ENCODE measurements at regions not wholly inside any gene's neighbourhood (a gene's known extent, or its start where the extent isn't known, plus 50 kb on each side); places are given as distances from the start of the nearest gene placed in this dataset.
A peak's percentile ranks its signal among the peaks of the same experiment; 100 is the strongest.

DNA sequence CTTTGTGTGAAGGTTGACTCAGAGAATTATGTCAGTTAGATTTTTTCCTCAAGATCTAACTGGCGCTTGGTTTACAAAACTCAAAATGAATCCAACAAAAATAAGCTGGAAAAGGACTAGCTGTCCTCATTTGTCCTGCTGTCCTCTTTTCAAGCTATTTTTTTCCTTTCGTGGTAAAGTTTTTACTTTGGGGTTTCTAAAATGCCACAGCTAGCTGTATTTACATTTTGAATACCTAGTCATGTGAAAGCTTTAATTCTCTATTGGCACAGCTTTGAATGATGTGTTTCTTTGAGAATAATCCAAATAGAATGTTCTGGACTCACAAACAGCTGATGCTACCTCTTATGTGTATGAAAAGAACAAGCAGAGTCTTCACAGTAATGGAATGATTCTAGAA, 673.6 kb upstream of the NR5A2 start:
- DNase-seq: no peak

DNA sequence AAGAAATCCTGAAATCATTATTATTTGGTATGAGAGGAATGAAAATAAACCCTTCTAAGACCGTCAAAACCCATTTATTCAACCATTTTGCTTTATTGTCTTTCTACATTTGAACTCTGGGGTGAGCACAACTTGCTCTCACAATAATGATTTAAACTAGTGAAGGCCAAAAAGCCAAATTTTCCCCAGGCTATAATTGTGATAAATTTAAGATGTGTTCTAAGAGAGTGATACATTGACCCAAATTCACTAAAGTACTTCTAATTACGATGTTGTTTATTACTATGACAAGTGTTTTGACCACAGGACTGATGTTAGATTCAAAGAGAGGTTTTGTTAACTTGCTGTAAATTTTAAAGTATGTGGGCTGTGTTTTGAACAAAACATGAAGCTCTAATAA, 670.9 kb upstream of the NR5A2 start:
- DNase-seq: no peak

DNA sequence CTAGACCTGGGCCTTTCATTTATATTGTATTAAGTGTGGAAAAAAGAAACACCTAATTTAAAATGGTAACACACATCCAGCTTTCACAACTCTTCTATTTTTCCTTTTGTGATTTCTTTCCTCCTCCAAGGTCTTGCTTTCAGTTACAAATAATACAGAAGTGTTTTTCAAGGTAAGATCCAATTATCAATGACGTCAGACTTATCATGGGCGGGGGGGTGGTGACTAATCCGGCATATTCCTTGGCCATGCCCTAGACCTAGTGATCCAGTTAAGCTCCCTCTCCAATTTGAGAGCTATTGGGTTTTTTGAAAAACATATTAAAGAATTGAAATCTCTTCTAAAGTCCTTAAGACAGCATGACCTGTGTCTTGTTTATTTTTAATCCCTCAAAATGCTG, 669.9 kb upstream of the NR5A2 start:
- no peak for DNase-seq

DNA sequence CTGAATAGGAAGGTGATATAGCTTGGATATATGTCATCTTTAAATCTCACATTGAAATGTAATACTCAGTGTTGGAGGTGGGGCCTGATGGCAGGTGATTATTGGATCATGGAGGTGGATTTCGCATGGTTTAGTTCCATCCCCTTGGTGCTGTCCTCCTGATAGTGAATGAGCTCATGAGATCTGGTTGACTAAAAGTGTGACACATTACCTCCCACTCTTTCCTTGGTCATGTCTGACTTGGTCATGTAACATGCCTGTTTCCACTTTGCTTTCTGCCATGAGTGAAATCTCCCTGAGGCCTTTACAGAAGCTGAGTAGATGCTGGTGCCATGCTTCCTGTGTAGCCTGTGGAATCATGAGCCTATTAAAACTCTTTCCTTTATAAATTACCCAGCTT, 664.5 kb upstream of the NR5A2 start:
- DNase-seq: no peak

DNA sequence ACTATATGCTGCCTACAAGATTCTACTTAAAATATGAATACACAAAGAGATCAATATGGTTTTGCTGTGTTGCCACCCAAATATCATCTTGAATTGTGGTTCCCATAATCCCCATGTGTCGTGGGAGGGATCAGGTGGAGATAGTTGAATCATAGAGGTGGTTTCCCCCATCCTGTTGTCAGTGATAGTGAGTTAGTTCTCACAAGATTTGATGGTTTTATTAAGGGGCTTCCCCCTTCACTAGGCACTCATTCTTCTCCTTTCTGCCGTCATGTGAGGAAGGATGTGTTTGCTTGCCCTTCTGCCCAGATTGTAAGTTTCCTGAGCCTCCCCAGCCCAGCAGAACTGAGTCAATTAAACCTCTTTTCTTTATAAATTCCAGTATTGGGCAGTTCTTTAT, 654.4 kb upstream of the NR5A2 start:
- no peak for DNase-seq

DNA sequence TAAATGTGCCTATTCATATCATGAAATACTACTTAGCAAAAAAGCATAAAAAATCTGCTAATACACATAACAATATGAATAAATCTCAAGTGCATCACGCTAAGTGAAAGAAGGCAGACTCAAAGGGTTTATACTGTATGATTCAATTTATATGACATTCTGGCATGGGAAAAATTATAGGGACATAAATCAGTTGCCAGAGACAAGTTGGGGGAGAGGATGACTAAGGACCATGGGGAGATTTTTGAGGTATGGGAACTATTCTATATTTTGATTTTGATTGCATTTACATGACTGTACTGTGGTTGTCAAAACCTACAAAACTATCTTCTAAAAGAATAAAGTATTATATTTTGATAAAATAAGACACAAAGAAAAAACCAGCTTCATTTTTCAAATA, 650.3 kb upstream of the NR5A2 start:
- DNase-seq: no peak

DNA sequence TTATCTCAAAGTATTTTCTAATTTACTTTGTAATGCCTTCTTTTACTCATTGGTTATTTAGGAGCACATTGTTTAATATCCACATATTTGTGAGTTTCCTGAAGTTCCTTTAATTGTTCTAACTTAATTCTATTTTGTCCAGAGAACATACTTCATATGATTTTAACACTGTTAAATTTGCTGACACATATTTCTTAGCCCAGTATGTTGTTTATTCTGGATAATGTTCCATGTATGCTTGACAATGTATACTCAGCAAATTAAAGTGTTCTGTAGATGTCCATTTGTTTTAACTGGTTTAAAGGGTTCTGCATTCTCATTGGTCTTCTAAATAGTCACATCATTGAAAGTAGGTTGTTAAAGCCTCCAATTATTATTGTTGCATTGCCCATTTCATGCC, 643.7 kb upstream of the NR5A2 start:
- no peak for DNase-seq

DNA sequence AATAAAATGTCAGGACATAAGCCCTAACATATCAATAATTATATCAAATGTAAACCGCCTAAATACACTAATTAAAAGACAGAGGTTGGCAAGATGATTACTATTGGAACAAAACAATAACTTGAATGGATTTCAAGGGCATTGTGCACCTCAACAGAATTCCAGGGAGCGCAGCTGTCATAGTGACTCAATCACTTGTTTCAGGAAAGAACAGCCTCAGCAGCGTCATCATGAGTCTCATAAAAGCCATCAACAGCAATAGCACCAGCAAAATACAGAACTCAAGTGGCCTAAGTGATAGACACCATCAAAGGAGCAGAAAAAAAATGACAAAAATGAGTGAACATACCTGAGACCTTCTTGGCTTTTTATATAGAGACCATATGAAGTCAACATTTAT, 632.7 kb upstream of the NR5A2 start:
- no peak for DNase-seq

DNA sequence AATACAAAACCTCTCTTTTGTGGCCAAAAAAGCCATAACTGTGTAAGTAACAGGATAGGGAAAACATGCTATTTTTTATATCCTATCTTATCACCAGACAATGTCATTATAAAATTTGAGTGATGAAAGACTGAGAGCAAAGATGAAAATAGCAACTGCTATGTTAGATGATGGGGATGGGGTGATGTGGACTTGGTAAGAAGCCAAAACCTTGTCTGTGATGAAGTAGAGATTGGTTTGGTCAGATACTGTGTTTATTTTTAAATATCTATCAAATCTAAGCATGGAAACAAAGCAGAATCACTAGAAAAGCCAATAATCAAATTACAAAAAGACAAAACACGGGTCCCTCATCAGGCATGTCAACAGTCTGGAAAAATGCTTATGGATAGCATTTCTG, 631.1 kb upstream of the NR5A2 start:
- DNase-seq: no peak

DNA sequence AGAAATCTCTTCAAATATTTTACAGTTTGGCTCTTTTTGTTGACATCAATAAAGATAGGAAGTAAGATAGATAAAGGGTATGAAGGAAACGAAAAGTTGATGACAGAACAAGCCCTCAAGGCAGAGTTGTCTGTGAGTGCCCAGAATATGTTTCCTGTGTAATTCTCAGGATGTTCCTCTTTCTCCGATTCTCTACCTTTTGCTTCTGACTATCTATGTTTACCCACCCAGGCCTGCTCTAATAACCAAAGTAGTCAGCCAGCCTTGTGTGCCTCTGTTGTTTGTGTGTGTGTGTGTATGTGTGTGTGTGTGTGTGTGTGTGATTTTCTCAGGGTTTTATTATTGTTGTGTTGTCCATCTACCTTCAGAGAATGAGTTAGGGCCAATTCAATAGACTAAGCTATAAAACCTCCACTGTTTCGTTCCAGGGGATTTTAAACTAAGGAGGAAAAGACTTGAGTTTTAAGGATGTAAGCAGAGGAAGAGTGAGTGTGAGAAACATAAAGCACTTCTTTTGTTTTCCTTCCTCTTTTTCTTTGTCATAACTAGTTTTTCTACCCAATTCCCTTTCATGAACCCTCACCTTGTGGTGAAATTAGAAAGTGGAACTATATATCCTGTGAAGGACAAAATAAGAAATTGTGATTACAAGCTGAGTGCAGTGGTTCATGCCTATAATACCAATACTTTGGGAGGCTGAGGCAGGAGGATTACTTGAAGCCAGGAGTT, 627.4 kb upstream of the NR5A2 start:
- DNase-seq: no peak

DNA sequence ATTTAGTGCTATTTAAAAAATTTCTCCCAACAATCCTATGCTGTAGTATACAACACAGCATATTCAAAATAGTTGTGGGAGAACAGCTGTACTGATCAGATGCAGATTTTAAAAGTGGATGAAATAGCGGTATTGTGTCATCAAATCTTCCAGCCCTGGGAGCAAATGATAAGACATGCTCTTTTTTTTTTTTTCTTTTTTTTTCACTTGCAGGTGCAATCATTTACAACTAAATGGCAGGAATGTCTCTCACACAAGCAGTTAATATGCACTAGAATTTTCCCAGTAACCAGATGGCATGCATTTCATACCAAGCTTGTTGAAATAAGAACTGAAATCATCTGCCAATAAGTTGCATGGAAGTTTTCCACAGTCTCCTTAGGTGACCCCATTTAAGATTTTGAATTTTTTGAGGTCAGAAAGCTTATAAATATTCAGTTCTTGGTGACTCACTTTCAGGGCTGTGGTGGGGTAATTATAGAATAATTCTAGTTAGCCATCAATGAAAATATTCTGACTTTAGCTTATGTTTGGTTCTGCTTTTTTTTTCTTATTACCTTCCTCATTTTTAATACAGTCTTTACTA, 623.9 kb upstream of the NR5A2 start:
- DNase-seq: no peak

DNA sequence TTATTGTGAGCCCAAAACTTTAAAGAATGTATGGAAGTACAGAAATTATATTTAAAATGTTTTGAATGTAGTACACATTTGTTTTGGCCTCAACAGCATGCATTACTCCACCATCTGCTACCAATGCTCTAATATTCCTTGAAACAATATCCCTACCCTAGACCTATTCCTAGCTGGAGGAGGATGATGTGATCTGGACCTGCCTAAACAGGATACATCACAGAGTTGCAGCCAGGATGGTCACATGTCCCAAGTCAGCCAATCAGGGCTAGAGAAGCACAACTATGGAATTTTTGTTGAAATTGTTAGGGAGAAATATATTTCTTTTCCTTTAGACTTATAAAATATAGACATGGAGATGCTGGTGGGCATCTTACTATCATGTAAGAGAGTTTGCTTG, 623.3 kb upstream of the NR5A2 start:
- no peak for DNase-seq

DNA sequence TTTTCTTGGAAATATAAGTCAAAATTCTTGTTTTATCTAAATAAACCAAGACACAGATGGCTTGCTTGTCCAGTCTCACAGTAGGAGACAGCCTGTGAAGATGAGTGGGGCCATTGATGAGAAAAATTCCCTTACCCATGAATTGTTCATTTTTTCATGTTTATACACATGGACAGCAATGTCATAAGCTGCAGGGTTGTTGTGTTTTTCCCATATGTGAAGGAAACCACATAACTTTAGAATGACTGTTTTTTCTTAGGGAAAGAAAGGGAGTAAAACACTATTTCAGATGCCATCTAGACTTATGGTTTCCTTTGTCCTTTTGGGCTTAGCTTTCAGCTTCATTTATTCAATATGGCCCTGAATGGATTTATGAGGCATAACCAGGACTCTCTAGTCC, 622.5 kb upstream of the NR5A2 start:
- no peak for DNase-seq

DNA sequence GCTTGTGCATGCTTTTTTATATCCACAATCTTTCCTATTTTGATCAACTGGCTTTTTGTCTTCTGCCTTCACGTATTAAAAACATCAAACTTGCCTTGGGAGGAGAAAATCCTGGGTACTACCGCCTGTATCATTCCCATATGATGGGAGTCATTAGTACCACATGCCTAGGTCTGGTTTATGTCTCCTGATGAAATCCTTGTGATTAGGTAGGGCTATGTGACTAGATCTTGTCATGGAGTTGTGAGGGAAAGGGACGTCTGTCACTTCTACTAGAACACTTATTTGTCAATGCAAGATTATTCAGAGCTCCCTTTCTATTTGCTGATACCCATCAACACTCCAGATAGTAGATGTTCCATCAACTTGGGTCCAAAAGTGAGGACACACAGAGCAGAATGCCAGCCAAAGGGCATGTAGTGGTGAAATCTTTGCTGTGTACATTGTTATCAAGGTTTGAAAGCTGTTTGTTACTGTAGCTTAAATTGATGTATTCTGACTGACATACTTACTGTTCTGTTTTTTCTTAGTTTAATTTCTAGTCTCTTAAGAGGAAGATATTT, 621.8 kb upstream of the NR5A2 start:
- DNase-seq: no peak

DNA sequence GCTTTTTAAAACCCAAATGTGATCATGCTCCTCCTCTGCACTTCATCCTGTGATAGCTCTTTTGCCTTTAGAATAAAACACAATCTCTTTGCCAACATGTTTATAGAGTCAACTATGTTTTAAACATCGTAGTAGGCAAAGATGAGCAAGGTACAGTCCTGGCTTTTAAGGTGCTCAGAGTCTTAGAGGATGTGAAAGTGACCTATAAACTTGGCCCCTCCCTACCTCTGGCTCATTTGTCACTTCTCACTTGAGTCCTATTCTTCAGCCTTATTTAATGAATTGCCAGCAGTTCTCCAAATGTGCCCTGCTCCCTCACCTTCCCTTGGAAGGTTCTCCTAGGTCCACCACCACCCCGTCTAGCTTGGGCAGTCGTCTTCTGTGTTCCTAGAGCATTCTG, 617.0 kb upstream of the NR5A2 start:
- DNase-seq: no peak

DNA sequence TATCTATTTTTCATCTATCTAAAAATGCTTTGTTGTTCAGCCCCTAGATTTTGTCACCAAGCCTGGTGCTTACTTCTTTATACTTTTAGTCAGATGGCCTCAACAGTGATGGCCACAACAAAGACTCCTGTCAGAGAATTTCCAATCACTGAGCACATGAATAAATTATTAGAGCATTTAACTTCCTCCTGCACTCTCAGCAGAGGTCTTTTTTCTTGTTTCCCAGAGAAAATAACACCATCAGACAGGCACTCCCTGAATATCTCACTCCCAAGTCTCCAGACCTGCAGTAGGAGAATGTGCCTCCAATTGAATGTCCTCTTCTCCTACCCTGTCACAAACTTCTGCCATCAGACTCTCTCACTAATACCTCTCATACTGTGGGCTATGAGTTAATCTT, 616.0 kb upstream of the NR5A2 start:
- no peak for DNase-seq

DNA sequence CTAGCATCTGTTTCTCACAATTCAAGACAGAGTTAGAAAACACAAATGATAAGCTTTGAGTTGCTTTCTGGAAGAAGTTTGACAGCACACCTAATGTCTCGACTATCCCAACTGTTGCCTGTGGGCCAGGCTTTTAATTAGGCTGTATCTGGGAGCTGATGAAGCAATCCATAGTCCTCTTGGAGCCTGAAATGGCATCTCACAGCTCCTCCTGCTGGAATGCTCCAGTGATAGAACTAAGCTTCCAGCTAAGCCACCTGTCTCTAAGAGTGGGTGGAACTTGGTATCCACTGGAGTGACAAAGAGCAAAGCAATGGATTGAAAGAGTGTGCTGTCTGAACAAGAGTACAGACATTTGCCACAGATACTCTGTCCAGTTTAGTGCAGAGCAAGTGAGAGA, 605.3 kb upstream of the NR5A2 start:
- no peak for DNase-seq

DNA sequence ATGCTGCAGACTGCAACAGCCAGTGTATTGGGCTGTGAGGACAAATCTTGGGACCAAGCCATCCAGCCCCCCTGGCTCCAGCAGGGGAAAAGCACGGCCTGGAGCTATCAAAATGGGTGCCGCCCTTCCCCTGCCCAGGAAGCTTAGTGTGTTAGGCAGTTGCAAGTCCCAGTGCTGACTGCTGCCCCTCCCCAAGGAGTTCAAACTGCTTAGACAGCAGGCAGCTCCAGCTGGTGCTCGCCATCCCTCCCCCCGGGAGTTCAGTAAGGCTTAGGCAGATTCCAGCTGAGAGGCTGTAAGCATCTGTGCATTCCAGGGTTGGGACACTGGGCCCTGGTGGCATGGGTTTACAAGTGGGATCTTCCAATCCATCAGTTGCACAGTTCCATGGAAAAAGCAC, 579.6 kb upstream of the NR5A2 start:
- no peak for DNase-seq

DNA sequence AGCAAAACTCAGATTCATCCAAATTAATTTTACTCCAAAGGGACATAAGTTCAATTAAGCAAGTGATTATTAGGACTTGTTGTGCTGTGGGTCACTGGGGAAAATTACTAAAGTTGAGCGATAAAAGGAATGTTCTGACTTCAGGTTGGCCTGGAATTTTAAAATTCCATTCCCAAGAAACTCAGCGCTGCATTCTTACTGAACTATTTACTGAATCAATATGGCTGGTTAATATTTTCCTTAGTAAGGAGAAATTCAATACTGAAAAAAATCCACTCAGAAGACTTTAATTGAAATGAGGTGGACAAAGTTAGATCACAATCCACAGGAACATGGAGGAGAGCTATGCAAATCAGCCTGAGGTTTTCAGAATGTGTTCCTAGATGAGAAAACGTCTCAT, 578.9 kb upstream of the NR5A2 start:
- no peak for DNase-seq

DNA sequence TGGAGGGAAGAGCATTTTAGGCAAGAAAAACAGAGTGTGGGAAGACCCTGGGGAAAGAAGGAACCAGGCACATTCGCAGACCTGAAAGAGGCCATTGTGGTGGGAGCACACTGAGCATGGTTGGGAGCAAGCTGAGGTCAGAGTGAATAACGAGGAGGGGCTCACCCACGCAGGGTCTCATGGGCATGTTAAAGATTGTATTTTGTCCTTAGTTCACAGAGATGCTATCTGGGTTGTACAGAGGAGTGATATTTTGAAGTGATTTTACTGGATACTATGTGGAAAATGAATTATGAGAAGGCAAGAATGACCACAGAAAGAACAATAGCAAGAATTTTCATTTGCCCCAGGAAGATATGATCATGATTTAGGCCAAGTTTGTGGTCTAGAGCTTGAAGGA, 578.3 kb upstream of the NR5A2 start:
- DNase-seq: no peak

DNA sequence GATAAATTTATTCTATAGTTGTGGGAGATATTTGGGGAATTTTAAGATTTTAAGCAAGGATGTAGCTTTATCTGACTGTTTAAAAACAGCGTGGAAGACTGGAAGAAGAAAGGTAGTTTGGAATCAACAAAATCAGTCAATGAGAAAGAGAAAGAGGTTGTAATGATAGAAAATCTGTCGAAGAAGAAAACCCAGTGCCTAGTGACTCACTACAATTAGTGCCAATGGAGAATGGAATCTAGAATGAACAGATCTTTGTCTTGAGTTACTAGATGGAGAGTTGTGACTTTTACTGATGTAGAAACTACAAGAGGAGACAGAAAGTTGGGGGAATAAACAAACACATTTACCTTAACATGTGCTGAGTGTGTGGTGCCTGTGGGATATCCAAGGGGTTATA, 577.8 kb upstream of the NR5A2 start:
- no peak for DNase-seq

DNA sequence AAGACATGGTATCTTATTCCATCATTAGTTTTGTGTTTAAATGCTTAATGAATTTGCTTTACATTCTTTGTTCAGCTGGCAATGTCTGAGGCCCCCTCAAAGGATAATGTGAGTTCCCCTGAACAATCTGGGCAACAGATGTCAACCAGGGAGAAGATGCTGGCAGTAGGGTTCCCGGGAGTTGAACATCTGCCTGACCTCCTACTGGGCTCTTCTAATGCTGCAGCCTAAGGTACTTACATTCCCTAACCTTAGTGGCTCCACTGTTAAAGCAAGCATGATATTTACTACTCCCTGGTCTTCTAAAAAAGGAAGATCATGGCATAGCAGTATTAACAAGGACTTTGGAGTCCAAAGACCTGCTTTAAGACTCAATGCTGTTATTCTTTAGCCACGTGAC, 574.9 kb upstream of the NR5A2 start:
- DNase-seq: no peak

DNA sequence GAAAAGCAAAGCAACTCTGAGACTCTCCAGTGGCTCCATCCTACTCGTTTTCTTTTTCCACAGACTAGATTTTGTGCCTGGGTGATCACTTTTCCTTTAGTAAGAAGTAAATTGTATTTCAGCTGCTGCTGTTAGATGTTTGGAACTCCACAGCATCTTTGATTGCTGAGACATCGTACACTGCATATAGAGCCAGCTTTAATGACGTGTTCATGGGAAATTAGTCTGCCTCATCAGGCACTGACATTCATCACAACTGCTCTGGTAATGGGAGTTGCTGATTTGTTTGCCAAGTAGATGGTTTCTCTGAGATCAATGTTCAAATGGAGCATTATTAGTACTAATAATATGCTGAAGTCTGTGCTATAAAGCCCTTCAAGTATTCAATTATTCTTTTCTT, 573.8 kb upstream of the NR5A2 start:
- no peak for DNase-seq

DNA sequence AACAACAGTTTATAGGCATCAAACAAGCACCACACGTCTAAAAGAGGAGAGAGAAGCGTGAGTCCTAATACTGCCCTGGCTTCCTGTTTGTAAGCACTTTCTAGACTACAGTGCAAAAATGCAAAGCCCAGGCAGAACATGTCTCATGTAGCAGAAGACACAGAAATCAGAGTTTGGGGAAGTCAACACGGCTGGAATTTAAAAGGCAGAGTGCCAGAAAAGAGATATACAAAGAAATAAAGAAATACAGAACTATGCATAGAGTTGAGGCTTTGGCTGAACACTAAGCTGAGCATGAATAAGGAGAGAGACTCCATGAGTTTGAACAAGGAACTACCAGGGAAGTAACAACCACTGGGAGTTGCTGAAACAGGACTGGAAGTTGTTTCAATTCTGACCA, 566.6 kb upstream of the NR5A2 start:
- DNase-seq: no peak

DNA sequence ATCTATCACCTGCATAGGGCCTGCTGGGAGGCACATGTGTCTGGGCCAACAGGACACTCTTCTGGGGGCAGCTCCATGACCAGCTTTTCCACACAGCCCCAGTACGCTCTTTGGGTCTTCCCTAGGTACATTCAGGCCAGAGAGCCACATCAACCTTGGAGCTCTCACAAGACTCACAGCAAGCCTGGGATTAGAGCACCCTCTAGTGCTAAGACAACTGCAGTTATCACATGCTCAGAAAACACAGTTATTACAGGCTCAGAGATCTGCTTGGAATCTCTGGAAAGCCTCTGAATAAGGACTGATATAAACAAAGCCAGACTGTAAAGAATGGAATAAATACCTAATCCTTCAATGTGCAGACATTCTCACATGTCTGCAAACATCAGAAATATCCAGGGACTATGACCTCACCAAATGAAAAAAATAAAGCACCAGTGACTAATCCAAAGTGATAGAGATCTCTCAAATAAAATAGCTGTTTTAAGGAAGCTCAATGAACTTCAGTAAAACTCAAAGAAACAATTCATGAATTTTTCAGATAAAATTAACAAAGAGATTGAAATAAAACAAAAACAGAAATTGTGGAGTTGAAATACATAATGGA, 563.9 kb upstream of the NR5A2 start:
- DNase-seq: peak; percentile 6 to 14
